H9 (cell line): ENCODE measurements at regions not wholly inside any gene's neighbourhood (a gene's known extent, or its start where the extent isn't known, plus 50 kb on each side); places are given as distances from the start of the nearest gene placed in this dataset.

Source experiments
- DNase-seq: peaks from one replicate; pipeline ENCODE4 v3.0.0-alpha.2; 2017
- H2AFZ ChIP-seq: one replicate; pipeline ENCODE4 v1.6.1; 2013; ENCODE audit warnings: mild to moderate bottlenecking, low read length, control low read depth, moderate library complexity
- H2AK5ac ChIP-seq: 2 replicates; pipeline ENCODE4 v1.6.1; 2013; ENCODE audit warnings: low read length, control low read depth, mixed read lengths; ENCODE audit not compliant: insufficient read length
- H2BK120ac ChIP-seq: one replicate; pipeline ENCODE4 v1.6.1; 2013; ENCODE audit warnings: low read depth, mild to moderate bottlenecking, low read length, control low read depth, inconsistent platforms; ENCODE audit not compliant: poor library complexity, severe bottlenecking
- H2BK12ac ChIP-seq: 2 replicates; pipeline ENCODE4 v1.6.1; 2013; ENCODE audit warnings: low read length, control low read depth, mixed read lengths, low read depth; ENCODE audit not compliant: insufficient read length
- H2BK15ac ChIP-seq: 2 replicates; pipeline ENCODE4 v1.6.1; 2013; ENCODE audit warnings: low read depth, low read length, control low read depth
- H2BK20ac ChIP-seq: one replicate; pipeline ENCODE4 v1.6.1; 2013; ENCODE audit warnings: low read depth, mild to moderate bottlenecking, low read length, control low read depth, inconsistent platforms; ENCODE audit not compliant: poor library complexity, severe bottlenecking
- H2BK5ac ChIP-seq: 2 replicates; pipeline ENCODE4 v1.6.1; 2013; ENCODE audit warnings: low read length, control low read depth, mixed read lengths; ENCODE audit not compliant: insufficient read length
- H3K14ac ChIP-seq: 2 replicates; pipeline ENCODE4 v1.6.1; 2013; ENCODE audit warnings: low read length, control low read depth; ENCODE audit not compliant: insufficient read depth
- H3K18ac ChIP-seq: 2 replicates; pipeline ENCODE4 v1.6.1; 2013; ENCODE audit warnings: low read depth, mild to moderate bottlenecking, mixed read lengths, low read length, control low read depth; ENCODE audit not compliant: insufficient read length
- H3K23ac ChIP-seq: 2 replicates; pipeline ENCODE4 v1.6.1; 2013; ENCODE audit warnings: low read length, control low read depth, mixed read lengths, low read depth; ENCODE audit not compliant: insufficient read length
- H3K23me2 ChIP-seq: 2 replicates; pipeline ENCODE4 v1.6.1; 2013; ENCODE audit warnings: low read depth, mild to moderate bottlenecking, mixed read lengths, low read length, control low read depth; ENCODE audit not compliant: insufficient read length, poor library complexity, severe bottlenecking
- H3K27ac ChIP-seq: 2 replicates; pipeline ENCODE4 v1.5.1; 2013; ENCODE audit warnings: low read length, control low read depth, mixed read lengths, low read depth; ENCODE audit not compliant: insufficient read length
- H3K27me3 ChIP-seq: 2 replicates; pipeline ENCODE4 v1.6.1; 2013; ENCODE audit warnings: low read length, control low read depth, inconsistent platforms; ENCODE audit not compliant: insufficient read depth
- H3K4ac ChIP-seq: 2 replicates; pipeline ENCODE4 v1.6.1; 2013; ENCODE audit warnings: low read depth, mild to moderate bottlenecking, control low read depth, inconsistent platforms, low read length, moderate library complexity
- H3K4me1 ChIP-seq: 2 replicates; pipeline ENCODE4 v1.6.1; 2013; ENCODE audit warnings: low read length, control low read depth, inconsistent platforms; ENCODE audit not compliant: insufficient read depth
- H3K4me2 ChIP-seq: 2 replicates; pipeline ENCODE4 v1.6.1; 2013; ENCODE audit warnings: low read length, control low read depth, mixed read lengths; ENCODE audit not compliant: insufficient read length, insufficient read depth
- H3K56ac ChIP-seq: 2 replicates; pipeline ENCODE4 v1.6.1; 2013; ENCODE audit warnings: low read depth, mild to moderate bottlenecking, mixed read lengths, low read length, control low read depth; ENCODE audit not compliant: insufficient read length
- H3K79me1 ChIP-seq: 2 replicates; pipeline ENCODE4 v1.6.1; 2013; ENCODE audit warnings: low read depth, mild to moderate bottlenecking, moderate library complexity, low read length, control low read depth, inconsistent platforms; ENCODE audit not compliant: insufficient read depth, poor library complexity, severe bottlenecking
- H3K79me2 ChIP-seq: 2 replicates; pipeline ENCODE4 v1.6.1; 2013; ENCODE audit warnings: low read length, control low read depth, inconsistent platforms; ENCODE audit not compliant: insufficient read depth
- H3K9ac ChIP-seq: 2 replicates; pipeline ENCODE4 v1.6.1; 2013; ENCODE audit warnings: low read length, control low read depth, mixed read lengths; ENCODE audit not compliant: insufficient read length; ENCODE audit errors: extremely low read depth
- H3K9me3 ChIP-seq: one replicate; pipeline ENCODE4 v1.6.1; 2013; ENCODE audit warnings: low read depth, low read length, inconsistent platforms; ENCODE audit not compliant: control insufficient read depth
- H3T11ph ChIP-seq: one replicate; pipeline ENCODE4 v1.6.1; 2013; ENCODE audit warnings: mild to moderate bottlenecking, low read length, control low read depth, inconsistent platforms
- H4K20me1 ChIP-seq: one replicate; pipeline ENCODE4 v1.6.1; 2013; ENCODE audit not compliant: control insufficient read depth, insufficient read length, insufficient read depth
- H4K5ac ChIP-seq: 2 replicates; pipeline ENCODE4 v1.6.1; 2013; ENCODE audit warnings: low read depth, mild to moderate bottlenecking, mixed read lengths, low read length, control low read depth; ENCODE audit not compliant: insufficient read length
- H4K8ac ChIP-seq: replicated peaks from 2 replicates; pipeline ENCODE4 v1.6.1; 2013; ENCODE audit warnings: low read length, control low read depth, mixed read lengths, low read depth; ENCODE audit not compliant: insufficient read length
- H4K91ac ChIP-seq: 2 replicates; pipeline ENCODE4 v1.6.1; 2013; ENCODE audit warnings: low read depth, mild to moderate bottlenecking, moderate library complexity, mixed read lengths, low read length, control low read depth; ENCODE audit not compliant: insufficient read length
- H3K27ac Mint-ChIP-seq, 3 experiments: 2 replicates in 2 of 3; 3 replicates in 1 of 3; pipeline ENCODE4 v1.8.0; 2020 to 2021; ENCODE audit warnings: mixed read lengths in 3 of 3, mild to moderate bottlenecking in 1 of 3, moderate library complexity in 1 of 3
- H3K27me3 Mint-ChIP-seq: 2 replicates; pipeline ENCODE4 v1.8.0; 2021; ENCODE audit warnings: low read depth, mild to moderate bottlenecking, moderate library complexity, mixed read lengths
- H3K36me3 Mint-ChIP-seq, 3 experiments: 2 replicates in 2 of 3; 3 replicates in 1 of 3; pipeline ENCODE4 v1.8.0; 2020 to 2021; ENCODE audit warnings: low read depth in 3 of 3, mixed read lengths in 3 of 3; ENCODE audit not compliant: insufficient read depth in 1 of 3
- H3K4me1 Mint-ChIP-seq, 2 experiments: 2 replicates each; pipeline ENCODE4 v1.8.0; 2020; ENCODE audit warnings: mixed read lengths in 2 of 2
- H3K4me3 Mint-ChIP-seq, 2 experiments: 2 replicates in 1 of 2; 3 replicates in 1 of 2; pipeline ENCODE4 v1.8.0; 2020 to 2021; ENCODE audit warnings: mild to moderate bottlenecking in 2 of 2, mixed read lengths in 2 of 2, moderate library complexity in 1 of 2
- H3K9me3 Mint-ChIP-seq, 2 experiments: 2 replicates in 1 of 2; 3 replicates in 1 of 2; pipeline ENCODE4 v1.8.0; 2020; ENCODE audit warnings: mild to moderate bottlenecking in 2 of 2, mixed read lengths in 2 of 2, moderate library complexity in 1 of 2
- WGBS: extraction: QIAGEN DNeasy Blood & Tissue Kit; methylation state at CpG from one replicate; pipeline ENCODE4 v1.1.7; 2013; ENCODE audit warnings: missing lambda C conversion rate, low lambda C conversion rate, mixed read lengths; ENCODE audit not compliant: insufficient read length; ENCODE audit errors: extremely low coverage; 5-methylcytosine and 5-hydroxymethylcytosine counted together
- TF ChIP-seq, protein P1 (sequence below): fragments of 200-600 bp; sonication (generic); conservative IDR thresholded peaks from 3 replicates; pipeline ENCODE4 v1.8.0; 2021; ENCODE audit warnings: antibody characterized with exemption, mild to moderate bottlenecking

DNA sequence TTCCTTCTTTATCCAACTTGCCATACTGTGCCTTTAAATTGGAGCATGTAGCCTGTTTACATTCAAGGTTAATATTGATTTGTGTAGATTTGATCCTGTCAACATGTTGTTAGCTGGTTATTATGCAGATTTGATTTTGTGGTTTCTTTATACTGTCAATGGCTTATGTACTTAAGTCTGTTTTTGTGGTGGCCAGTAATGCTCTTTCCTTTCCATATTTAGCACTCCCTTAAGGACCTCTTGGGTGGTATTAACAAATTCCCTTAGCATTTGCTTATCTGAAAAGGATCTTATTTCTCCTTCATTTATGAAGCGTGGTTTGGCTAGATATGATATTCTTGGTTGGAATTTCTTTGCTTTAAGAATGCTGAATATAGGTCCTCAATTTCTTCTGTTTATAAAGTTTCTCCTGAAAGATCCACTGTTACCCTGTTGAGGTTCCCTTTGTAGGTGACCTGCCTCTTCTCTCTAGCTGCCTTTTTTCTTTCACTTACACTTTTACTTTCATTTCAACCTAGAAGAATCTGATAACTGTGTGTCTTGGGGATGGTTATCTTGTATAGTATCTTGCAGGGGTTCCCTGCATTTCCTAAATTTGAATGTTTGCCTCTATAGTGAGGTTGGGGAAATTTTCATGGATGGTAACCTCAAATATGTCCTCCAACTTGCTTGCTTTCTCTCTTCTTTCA lies 86.9 kb upstream of the NEGR1 start:
- no peaks in the 10 kb centered on the region for H3K23me2 ChIP-seq
- H4K8ac ChIP-seq, result no peak overlapping the region
- no peak overlapping the region for H2AK5ac ChIP-seq
- no peak overlapping the region for H3T11ph ChIP-seq
- H3K79me1 ChIP-seq, result no peaks in the 10 kb centered on the region
- H4K20me1 ChIP-seq, result no peaks in the 10 kb centered on the region
- Mint-ChIP-seq H3K27me3 (no peaks in the 10 kb centered on the region), H3K4me1 (peaks cover 11 to 13% of the 10 kb centered on the region in 2 experiments), H3K9me3 (no peaks in the 10 kb centered on the region), H3K27ac (no peak overlapping the region), H3K4me3 (no peak overlapping the region; a peak in 1 of 5 replicates), H3K36me3 (no peaks in the 10 kb centered on the region)
- no peak overlapping the region for H3K56ac ChIP-seq
- no peak overlapping the region for H2BK12ac ChIP-seq
- no peak overlapping the region for H2BK120ac ChIP-seq
- no peak overlapping the region for H4K5ac ChIP-seq
- H4K91ac ChIP-seq, result no peak overlapping the region
- TF ChIP-seq, protein P1, sequence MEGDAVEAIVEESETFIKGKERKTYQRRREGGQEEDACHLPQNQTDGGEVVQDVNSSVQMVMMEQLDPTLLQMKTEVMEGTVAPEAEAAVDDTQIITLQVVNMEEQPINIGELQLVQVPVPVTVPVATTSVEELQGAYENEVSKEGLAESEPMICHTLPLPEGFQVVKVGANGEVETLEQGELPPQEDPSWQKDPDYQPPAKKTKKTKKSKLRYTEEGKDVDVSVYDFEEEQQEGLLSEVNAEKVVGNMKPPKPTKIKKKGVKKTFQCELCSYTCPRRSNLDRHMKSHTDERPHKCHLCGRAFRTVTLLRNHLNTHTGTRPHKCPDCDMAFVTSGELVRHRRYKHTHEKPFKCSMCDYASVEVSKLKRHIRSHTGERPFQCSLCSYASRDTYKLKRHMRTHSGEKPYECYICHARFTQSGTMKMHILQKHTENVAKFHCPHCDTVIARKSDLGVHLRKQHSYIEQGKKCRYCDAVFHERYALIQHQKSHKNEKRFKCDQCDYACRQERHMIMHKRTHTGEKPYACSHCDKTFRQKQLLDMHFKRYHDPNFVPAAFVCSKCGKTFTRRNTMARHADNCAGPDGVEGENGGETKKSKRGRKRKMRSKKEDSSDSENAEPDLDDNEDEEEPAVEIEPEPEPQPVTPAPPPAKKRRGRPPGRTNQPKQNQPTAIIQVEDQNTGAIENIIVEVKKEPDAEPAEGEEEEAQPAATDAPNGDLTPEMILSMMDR, result no peak
- H3K23ac ChIP-seq, result no peak overlapping the region
- no peak overlapping the region for H3K18ac ChIP-seq
- no CpG with 5 or more reads among the region's 1 CpG for WGBS
- H3K4me2 ChIP-seq, result no peak overlapping the region
- H3K79me2 ChIP-seq, result no peaks in the 10 kb centered on the region
- no peak for DNase-seq
- peaks cover 3% of the 10 kb centered on the region; the same call in 1 of the 2 replicates for H3K4me1 ChIP-seq
- no peak overlapping the region for H2BK20ac ChIP-seq
- no peak overlapping the region for H3K4ac ChIP-seq
- H3K9me3 ChIP-seq, result no peaks in the 10 kb centered on the region
- H2BK5ac ChIP-seq, result no peak overlapping the region
- no peak overlapping the region for H2BK15ac ChIP-seq
- H3K27me3 ChIP-seq, result no peaks in the 10 kb centered on the region
- no peak overlapping the region for H3K14ac ChIP-seq
- no peak overlapping the region for H3K9ac ChIP-seq
- H3K27ac ChIP-seq, result no peak overlapping the region
- H2AFZ ChIP-seq, result no peak overlapping the region
